ENCODE measurements at regions not wholly inside any gene's neighbourhood (a gene's known extent, or its start where the extent isn't known, plus 50 kb on each side); places are given as distances from the start of the nearest gene placed in this dataset.

DNA sequence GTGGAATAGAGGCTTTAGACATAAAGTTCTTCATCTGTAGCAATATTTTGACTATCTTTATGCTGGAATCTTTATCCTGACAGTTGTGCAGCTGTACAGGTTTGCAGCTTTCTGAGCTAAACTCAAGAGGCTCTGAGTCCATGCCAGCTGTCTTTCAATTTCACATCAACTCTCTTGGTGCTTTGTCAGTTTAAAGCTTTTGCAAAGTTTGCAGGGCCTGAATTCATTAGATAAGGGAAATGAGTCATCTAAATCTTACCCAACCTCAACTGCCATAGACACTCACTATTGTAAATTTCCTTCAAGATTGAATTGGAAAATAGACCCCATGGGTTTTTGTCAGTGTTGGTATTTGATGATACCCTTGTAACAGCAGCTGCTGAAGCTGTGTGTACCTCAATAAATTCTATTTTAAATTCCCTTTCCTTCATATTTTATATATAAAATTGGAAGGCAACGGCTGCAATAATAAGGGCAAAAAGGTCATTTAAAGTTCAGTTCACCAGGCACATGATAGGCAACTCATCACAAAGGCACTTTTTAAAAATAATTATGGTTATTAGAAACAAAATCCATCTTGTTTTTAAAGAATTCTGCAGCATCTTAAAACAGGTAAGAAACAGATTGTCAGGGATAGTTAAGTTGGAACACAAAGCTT, 169.9 kb upstream of the SLC39A10 start:
- H3K27me3 ChIP-seq: no peaks in the 10 kb centered on the region
- H3K27ac ChIP-seq: no peak overlapping the region
- intact Hi-C loops (cut with DNase I; ENCODE audit: low total_unique reads): no loop called here
- H3K4me1 ChIP-seq: no peaks in the 10 kb centered on the region
- no peaks in the 10 kb centered on the region for H3K36me3 ChIP-seq
- no peak for DNase-seq
- TF ChIP-seq, protein P1, sequence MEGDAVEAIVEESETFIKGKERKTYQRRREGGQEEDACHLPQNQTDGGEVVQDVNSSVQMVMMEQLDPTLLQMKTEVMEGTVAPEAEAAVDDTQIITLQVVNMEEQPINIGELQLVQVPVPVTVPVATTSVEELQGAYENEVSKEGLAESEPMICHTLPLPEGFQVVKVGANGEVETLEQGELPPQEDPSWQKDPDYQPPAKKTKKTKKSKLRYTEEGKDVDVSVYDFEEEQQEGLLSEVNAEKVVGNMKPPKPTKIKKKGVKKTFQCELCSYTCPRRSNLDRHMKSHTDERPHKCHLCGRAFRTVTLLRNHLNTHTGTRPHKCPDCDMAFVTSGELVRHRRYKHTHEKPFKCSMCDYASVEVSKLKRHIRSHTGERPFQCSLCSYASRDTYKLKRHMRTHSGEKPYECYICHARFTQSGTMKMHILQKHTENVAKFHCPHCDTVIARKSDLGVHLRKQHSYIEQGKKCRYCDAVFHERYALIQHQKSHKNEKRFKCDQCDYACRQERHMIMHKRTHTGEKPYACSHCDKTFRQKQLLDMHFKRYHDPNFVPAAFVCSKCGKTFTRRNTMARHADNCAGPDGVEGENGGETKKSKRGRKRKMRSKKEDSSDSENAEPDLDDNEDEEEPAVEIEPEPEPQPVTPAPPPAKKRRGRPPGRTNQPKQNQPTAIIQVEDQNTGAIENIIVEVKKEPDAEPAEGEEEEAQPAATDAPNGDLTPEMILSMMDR (IDR thresholded peaks at IDR 0.05): no peak
- no peak overlapping the region for H3K4me3 ChIP-seq
- H3K9me3 ChIP-seq: no peaks in the 10 kb centered on the region

DNA sequence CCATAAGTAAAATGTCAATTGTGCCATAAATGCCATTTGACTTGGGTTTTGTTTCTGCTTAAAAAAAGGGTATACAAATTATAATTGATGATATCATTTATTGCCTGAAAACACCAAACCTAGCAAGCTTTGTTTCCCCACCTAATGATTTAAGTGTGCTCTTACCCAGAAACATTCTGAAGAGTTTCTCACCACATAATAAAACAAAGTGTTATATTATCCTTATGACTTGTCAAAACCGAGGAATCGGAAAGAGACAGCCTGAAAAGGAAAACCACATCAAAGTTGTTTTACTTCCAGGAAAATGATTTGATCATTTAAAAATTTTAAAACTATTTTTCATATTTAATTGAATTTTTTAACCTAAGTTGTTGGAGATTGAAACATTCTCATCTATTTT, 170.5 kb upstream of the SLC39A10 start:
- no peaks in the 10 kb centered on the region for H3K27me3 ChIP-seq
- no peaks in the 10 kb centered on the region for H3K4me1 ChIP-seq
- no peak overlapping the region for H3K27ac ChIP-seq
- no peak for DNase-seq
- no peak overlapping the region for H3K4me3 ChIP-seq
- no peaks in the 10 kb centered on the region for H3K9me3 ChIP-seq
- TF ChIP-seq, protein P1 (IDR thresholded peaks at IDR 0.05): no peak
- intact Hi-C loops (cut with DNase I; ENCODE audit: low total_unique reads): no loop called here
- no peaks in the 10 kb centered on the region for H3K36me3 ChIP-seq

DNA sequence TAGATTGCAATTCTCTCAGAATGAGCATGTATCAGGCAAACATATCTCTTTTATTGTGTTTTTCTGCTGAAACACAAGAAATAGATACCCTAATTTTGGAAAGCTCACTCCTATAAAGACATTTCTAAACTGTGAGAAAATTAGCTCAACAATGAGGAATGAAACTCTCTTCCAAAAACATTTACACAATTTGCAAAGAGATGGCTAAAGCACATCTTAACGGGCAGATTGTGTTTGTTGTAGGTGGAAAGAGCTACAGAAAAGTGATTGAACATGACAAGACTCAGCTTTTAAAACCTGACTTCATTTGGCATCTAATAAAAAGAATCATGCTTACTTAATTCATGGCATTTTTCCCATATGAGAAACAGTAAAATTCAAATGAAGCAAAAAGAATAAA, 175.0 kb upstream of the SLC39A10 start:
- H3K9me3 ChIP-seq: peaks cover 0 to 5% (median 0%) of the 10 kb centered on the region in 3 donors
- H3K27ac ChIP-seq: no peak overlapping the region
- DNase-seq: no peak
- TF ChIP-seq, protein P1 (IDR thresholded peaks at IDR 0.05): no peak
- H3K4me3 ChIP-seq: no peak overlapping the region
- H3K27me3 ChIP-seq: no peaks in the 10 kb centered on the region
- no peaks in the 10 kb centered on the region for H3K4me1 ChIP-seq
- H3K36me3 ChIP-seq: no peaks in the 10 kb centered on the region
- intact Hi-C loops (cut with DNase I; ENCODE audit: low total_unique reads): no loop called here

DNA sequence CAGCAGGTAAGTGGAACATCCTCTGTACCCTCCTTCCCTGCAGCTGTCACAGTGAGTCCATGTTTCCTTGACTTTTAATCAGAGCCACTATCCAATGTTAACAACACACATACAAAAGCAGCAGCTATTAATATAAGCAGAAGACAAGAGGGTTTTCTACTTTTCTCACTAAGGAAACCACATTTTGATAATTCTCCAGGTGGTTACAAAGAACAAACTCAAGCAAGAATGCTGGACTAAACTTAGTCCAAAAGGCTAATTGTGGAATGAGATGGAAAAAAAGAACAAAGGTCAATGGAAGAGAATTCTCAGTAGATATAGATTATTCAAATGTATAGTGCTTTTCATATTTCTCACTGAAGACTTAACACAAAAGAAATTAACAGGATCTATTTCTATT, 176.9 kb upstream of the SLC39A10 start:
- Histone ChIP-seq H3K4me1 (no peaks in the 10 kb centered on the region), H3K27ac (no peak overlapping the region), H3K36me3 (no peaks in the 10 kb centered on the region), H3K27me3 (no peaks in the 10 kb centered on the region), H3K4me3 (no peak overlapping the region), H3K9me3 (peaks cover 0 to 5% (median 0%) of the 10 kb centered on the region in 3 donors)
- TF ChIP-seq, protein P1 (IDR thresholded peaks at IDR 0.05): no peak
- intact Hi-C loops (cut with DNase I; ENCODE audit: low total_unique reads): no loop called here
- no peak for DNase-seq

DNA sequence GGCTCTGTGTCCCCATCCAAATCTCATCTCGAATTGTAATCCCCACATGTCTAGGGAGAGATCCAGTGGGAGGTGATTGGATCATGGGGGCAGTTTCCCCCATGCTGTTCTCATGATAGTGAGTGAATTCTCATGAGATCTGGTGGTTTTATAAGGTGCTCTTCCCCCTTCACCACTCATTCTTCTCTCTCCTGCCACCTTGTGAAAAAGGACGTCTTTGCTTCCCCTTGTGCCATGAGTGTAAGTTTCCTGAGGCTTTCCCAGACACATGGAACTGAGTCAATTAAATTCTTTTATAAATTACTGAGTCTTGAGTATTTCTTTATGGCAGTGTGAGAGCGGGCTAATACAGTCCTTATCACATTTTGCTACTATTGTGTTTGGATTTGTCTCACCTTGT, 177.6 kb upstream of the SLC39A10 start:
- Histone ChIP-seq H3K27ac (no peak overlapping the region), H3K4me3 (no peak overlapping the region), H3K9me3 (peaks cover 0 to 5% (median 0%) of the 10 kb centered on the region in 3 donors), H3K36me3 (no peaks in the 10 kb centered on the region), H3K27me3 (no peaks in the 10 kb centered on the region), H3K4me1 (no peaks in the 10 kb centered on the region)
- TF ChIP-seq, protein P1 (IDR thresholded peaks at IDR 0.05): no peak
- DNase-seq: no peak
- intact Hi-C loops (cut with DNase I; ENCODE audit: low total_unique reads): no loop called here

DNA sequence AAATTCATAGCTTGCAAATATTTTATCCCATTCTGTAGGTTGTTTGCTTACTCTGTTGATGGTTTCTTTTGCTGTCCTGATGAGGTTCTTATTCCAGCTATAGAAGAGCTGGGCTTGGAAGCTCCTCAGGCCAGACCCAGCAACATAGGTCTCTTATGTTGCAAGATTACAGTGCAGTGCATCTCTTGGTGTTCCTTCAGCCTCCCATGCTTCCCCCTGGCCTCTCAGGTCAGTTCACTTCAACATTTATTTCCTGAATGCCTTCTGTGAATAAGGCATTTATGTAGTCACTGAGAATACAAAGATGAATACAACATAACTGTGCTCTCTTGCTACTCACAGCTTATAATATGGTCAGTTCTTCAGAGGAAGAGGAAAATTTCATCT, 179.0 kb upstream of the SLC39A10 start:
- TF ChIP-seq, protein P1 (IDR thresholded peaks at IDR 0.05): no peak
- no peaks in the 10 kb centered on the region for H3K36me3 ChIP-seq
- intact Hi-C loops (cut with DNase I; ENCODE audit: low total_unique reads): no loop called here
- H3K4me3 ChIP-seq: no peak overlapping the region
- no peak for DNase-seq
- H3K27me3 ChIP-seq: no peaks in the 10 kb centered on the region
- H3K27ac ChIP-seq: no peak overlapping the region
- no peaks in the 10 kb centered on the region for H3K4me1 ChIP-seq
- H3K9me3 ChIP-seq: peaks cover 0 to 5% (median 0%) of the 10 kb centered on the region in 3 donors

Data from tibial artery (tissue), 4 donors.